Ishikawa (cell line): ENCODE measurements at regions not wholly inside any gene's neighbourhood (a gene's known extent, or its start where the extent isn't known, plus 50 kb on each side); places are given as distances from the start of the nearest gene placed in this dataset.

ENCODE experiments used
- EP300 ChIP-seq: IDR thresholded peaks from 2 replicates; pipeline ENCODE4 v1.6.1; 2012; ENCODE audit warnings: borderline replicate concordance
- TEAD4 ChIP-seq: IDR thresholded peaks from 2 replicates; pipeline ENCODE4 v1.6.1; 2012

GRCh38 chr1:117753232-117753631 lies 147.4 kb downstream of the TENT5C start:
- no peak for TF ChIP-seq TEAD4
- no peak for TF ChIP-seq EP300
